IMR-90 (cell line): ENCODE measurements at regions not wholly inside any gene's neighbourhood (a gene's known extent, or its start where the extent isn't known, plus 50 kb on each side); places are given as distances from the start of the nearest gene placed in this dataset.

ENCODE experiments used
- BHLHE40 ChIP-seq: fragments of 150-350 bp; IDR thresholded peaks from 2 replicates; pipeline ENCODE4 v1.6.1; 2016; ENCODE audit warnings: mild to moderate bottlenecking, low read depth, low read length
- CEBPB ChIP-seq: IDR thresholded peaks from 2 replicates; pipeline ENCODE4 v1.6.1; 2012; ENCODE audit warnings: low read depth, low read length, improper control_type of control experiment
- MAZ ChIP-seq: IDR thresholded peaks from 2 replicates; pipeline ENCODE4 v1.6.1; 2012; ENCODE audit warnings: low read depth, mild to moderate bottlenecking, low read length, improper control_type of control experiment, moderate library complexity, borderline replicate concordance
- RAD21 ChIP-seq: IDR thresholded peaks from 2 replicates; pipeline ENCODE4 v1.6.1; 2012; ENCODE audit warnings: low read length, improper control_type of control experiment
- TF ChIP-seq, protein P1 (sequence below): conservative IDR thresholded peaks from 2 replicates; pipeline ENCODE4 v1.5.1; 2012; ENCODE audit warnings: mild to moderate bottlenecking, low read depth, low read length, improper control_type of control experiment

DNA sequence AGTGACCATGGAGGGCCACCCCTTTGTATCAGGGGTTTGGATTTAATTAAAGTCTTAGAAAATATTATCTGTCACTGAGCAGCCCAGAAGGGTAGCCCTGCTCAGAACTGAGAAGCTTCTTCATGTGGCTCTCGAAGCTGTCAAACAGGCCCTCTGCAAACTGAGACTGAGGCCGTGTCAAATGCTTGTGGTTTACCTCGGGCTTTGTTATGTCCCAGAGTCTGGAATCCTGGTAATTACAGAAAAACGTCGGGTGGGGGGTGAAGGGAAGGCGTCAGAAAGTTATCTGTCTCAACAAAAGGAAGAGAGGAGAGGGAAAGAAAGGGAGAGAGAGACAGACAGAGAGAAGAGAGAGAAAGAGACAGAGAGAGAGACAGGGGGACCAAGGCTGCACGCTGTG lies 200.8 kb downstream of the BMP7 start:
- TF ChIP-seq, protein P1, sequence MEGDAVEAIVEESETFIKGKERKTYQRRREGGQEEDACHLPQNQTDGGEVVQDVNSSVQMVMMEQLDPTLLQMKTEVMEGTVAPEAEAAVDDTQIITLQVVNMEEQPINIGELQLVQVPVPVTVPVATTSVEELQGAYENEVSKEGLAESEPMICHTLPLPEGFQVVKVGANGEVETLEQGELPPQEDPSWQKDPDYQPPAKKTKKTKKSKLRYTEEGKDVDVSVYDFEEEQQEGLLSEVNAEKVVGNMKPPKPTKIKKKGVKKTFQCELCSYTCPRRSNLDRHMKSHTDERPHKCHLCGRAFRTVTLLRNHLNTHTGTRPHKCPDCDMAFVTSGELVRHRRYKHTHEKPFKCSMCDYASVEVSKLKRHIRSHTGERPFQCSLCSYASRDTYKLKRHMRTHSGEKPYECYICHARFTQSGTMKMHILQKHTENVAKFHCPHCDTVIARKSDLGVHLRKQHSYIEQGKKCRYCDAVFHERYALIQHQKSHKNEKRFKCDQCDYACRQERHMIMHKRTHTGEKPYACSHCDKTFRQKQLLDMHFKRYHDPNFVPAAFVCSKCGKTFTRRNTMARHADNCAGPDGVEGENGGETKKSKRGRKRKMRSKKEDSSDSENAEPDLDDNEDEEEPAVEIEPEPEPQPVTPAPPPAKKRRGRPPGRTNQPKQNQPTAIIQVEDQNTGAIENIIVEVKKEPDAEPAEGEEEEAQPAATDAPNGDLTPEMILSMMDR, result no peak
- TF ChIP-seq RAD21 (no peak), BHLHE40 (no peak), MAZ (no peak), CEBPB (no peak)
